ENCODE measurements at regions not wholly inside any gene's neighbourhood (a gene's known extent, or its start where the extent isn't known, plus 50 kb on each side); places are given as distances from the start of the nearest gene placed in this dataset.

- TF ChIP-seq, protein P1, sequence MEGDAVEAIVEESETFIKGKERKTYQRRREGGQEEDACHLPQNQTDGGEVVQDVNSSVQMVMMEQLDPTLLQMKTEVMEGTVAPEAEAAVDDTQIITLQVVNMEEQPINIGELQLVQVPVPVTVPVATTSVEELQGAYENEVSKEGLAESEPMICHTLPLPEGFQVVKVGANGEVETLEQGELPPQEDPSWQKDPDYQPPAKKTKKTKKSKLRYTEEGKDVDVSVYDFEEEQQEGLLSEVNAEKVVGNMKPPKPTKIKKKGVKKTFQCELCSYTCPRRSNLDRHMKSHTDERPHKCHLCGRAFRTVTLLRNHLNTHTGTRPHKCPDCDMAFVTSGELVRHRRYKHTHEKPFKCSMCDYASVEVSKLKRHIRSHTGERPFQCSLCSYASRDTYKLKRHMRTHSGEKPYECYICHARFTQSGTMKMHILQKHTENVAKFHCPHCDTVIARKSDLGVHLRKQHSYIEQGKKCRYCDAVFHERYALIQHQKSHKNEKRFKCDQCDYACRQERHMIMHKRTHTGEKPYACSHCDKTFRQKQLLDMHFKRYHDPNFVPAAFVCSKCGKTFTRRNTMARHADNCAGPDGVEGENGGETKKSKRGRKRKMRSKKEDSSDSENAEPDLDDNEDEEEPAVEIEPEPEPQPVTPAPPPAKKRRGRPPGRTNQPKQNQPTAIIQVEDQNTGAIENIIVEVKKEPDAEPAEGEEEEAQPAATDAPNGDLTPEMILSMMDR (IDR thresholded peaks at IDR 0.05), result no peak
- TF ChIP-seq, protein P2, sequence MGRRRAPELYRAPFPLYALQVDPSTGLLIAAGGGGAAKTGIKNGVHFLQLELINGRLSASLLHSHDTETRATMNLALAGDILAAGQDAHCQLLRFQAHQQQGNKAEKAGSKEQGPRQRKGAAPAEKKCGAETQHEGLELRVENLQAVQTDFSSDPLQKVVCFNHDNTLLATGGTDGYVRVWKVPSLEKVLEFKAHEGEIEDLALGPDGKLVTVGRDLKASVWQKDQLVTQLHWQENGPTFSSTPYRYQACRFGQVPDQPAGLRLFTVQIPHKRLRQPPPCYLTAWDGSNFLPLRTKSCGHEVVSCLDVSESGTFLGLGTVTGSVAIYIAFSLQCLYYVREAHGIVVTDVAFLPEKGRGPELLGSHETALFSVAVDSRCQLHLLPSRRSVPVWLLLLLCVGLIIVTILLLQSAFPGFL (CRISPR knock-in tag; IDR thresholded peaks at IDR 0.05; ENCODE audit: borderline replicate concordance), result no peak
- TF ChIP-seq FOXK1 (CRISPR knock-in tag; IDR thresholded peaks at IDR 0.05), result no peak
- TF ChIP-seq SP1 (CRISPR knock-in tag; conservative IDR thresholded peaks at IDR 0.05), result no peak
- TF ChIP-seq MAX (CRISPR knock-in tag; IDR thresholded peaks at IDR 0.05), result no peak
Observed at GRCh38 chr6:11386323-11386722, 151.2 kb upstream of the TMEM170B start.

Measured in WTC11 (cell line).